Ishikawa (cell line): ENCODE measurements at regions not wholly inside any gene's neighbourhood (a gene's known extent, or its start where the extent isn't known, plus 50 kb on each side); places are given as distances from the start of the nearest gene placed in this dataset.

Source experiments
- CEBPB ChIP-seq: IDR thresholded peaks from 2 replicates; pipeline ENCODE4 v1.6.1; 2012
- CREB1 ChIP-seq: IDR thresholded peaks from 2 replicates; pipeline ENCODE4 v1.6.1; 2012; ENCODE audit warnings: low read depth
- EGR1 ChIP-seq: IDR thresholded peaks from 2 replicates; pipeline ENCODE4 v1.6.1; 2012
- EP300 ChIP-seq: IDR thresholded peaks from 2 replicates; pipeline ENCODE4 v1.6.1; 2012; ENCODE audit warnings: borderline replicate concordance
- FOXM1 ChIP-seq: IDR thresholded peaks from 2 replicates; pipeline ENCODE4 v1.6.1; 2012; ENCODE audit warnings: low read depth, borderline replicate concordance
- NFIC ChIP-seq: IDR thresholded peaks from 2 replicates; pipeline ENCODE4 v1.6.1; 2012
- RAD21 ChIP-seq: IDR thresholded peaks from 2 replicates; pipeline ENCODE4 v1.6.1; 2012; ENCODE audit warnings: low read depth
- REST ChIP-seq: IDR thresholded peaks from 2 replicates; pipeline ENCODE4 v1.6.1; 2012; ENCODE audit warnings: low read depth, mild to moderate bottlenecking
- TAF1 ChIP-seq: IDR thresholded peaks from 2 replicates; pipeline ENCODE4 v1.6.1; 2012; ENCODE audit warnings: low read depth, mild to moderate bottlenecking
- TCF12 ChIP-seq: IDR thresholded peaks from 2 replicates; pipeline ENCODE4 v1.6.1; 2012; ENCODE audit warnings: low read depth
- TEAD4 ChIP-seq: IDR thresholded peaks from 2 replicates; pipeline ENCODE4 v1.6.1; 2012
- USF1 ChIP-seq: IDR thresholded peaks from 2 replicates; pipeline ENCODE4 v1.6.1; 2012
- YY1 ChIP-seq: IDR thresholded peaks from 2 replicates; pipeline ENCODE4 v1.6.1; 2012; ENCODE audit warnings: low read depth
- ZBTB7A ChIP-seq: IDR thresholded peaks from 2 replicates; pipeline ENCODE4 v1.6.1; 2012; ENCODE audit warnings: low read depth
- TF ChIP-seq, protein P1 (sequence below): IDR thresholded peaks from 2 replicates; pipeline ENCODE4 v1.6.1; 2012

DNA sequence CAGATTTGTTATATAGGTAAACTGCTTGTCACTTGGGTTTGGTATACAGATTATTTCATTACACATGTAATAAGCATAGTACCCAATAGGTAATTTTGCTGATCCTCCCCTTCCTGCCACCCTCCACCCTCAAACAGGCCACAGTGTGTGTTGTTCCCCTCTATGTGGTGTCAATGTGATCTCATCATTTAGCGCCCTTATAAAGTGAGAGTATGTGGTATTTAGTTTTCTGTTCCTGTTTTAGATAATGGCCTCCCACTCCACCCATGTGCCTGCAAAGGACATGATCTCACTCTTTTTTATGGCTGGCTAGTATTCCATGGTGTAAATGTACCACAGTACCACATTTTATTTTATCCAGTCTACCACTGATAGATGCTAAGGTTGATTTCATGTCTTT lies 522.1 kb upstream of the LRRC7 start:
- no peak for TF ChIP-seq TCF12
- TF ChIP-seq CREB1 = no peak
- no peak for TF ChIP-seq REST
- no peak for TF ChIP-seq TEAD4
- no peak for TF ChIP-seq EP300
- TF ChIP-seq FOXM1 = no peak
- no peak for TF ChIP-seq RAD21
- TF ChIP-seq, protein P1, sequence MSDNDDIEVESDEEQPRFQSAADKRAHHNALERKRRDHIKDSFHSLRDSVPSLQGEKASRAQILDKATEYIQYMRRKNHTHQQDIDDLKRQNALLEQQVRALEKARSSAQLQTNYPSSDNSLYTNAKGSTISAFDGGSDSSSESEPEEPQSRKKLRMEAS = no peak
- no peak for TF ChIP-seq TAF1
- no peak for TF ChIP-seq EGR1

GRCh38 chr1:69055194-69055593 lies 512.5 kb upstream of the LRRC7 start:
- TF ChIP-seq TAF1 (no peak), REST (no peak), CREB1 (no peak), USF1 (no peak), TCF12 (no peak), RAD21 (no peak), EGR1 (no peak), ZBTB7A (no peak), EP300 (no peak), TEAD4 (no peak), CEBPB (no peak)
- TF ChIP-seq, protein P1 = no peak

DNA sequence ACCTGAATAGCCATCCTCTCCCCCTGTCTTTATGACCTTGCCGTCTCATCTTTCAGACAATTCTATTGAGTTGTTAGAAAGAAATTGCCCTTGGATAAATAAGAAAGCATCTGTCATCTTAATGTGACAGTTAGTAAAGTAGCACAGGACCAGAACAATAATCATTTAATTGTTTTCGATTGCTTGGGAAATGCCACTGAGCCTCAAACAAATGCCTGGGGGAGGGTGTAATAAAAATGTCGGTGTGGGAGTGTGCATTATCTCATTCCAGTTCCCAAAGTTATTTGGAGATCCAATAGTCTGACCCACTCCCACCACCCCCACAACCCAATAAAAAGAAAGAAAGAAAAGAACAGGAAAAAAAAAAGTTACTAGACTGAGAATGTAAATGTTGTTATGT lies 509.3 kb upstream of the LRRC7 start:
- no peak for TF ChIP-seq ZBTB7A
- TF ChIP-seq FOXM1 = no peak

DNA sequence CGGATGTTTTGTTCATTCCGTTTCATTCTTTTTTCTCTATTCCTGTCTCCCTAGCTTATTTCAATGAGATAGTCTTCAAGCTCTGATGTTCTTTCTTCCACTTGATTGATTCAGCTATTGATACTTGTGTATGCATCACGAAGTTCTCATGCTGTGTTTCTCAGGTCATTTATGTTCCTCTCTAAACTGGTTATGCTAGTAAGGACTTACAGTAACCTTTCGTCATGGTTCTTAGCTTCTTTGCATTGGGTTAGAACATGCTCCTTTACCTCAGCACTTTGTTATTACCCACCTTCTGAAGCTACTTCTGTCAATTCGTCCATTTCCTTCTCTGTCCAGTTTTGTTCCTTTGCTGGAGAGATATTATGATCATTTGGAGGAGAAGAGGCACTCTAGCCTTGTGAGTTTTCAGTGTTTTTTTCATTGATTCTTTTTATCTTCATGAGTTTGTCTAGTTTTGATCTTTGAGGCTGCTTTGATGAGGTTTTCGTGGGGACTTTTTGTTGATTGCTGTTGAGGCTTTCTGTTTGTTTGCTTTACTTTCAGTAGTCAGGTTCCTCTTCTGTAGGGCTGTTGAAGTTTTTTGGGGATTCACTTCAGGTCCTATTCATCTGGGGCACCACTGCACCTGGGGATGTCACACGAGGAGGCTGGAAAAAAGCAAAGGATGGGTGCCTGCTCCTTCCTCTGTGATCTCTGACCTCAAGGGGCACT lies 496.9 kb upstream of the LRRC7 start:
- TF ChIP-seq EGR1 (no peak), EP300 (no peak), TEAD4 (no peak), CREB1 (no peak), USF1 (no peak), TCF12 (no peak), CEBPB (no peak), REST (no peak), RAD21 (no peak), NFIC (no peak), YY1 (no peak), ZBTB7A (no peak), TAF1 (no peak), FOXM1 (no peak)
- TF ChIP-seq, protein P1 = no peak

GRCh38 chr1:69073176-69073575 lies 494.5 kb upstream of the LRRC7 start:
- TF ChIP-seq TAF1 = no peak
- no peak for TF ChIP-seq EGR1
- TF ChIP-seq, protein P1 = no peak
- no peak for TF ChIP-seq USF1
- TF ChIP-seq REST = no peak
- TF ChIP-seq FOXM1 = no peak
- TF ChIP-seq NFIC = no peak
- no peak for TF ChIP-seq YY1
- TF ChIP-seq TEAD4 = no peak
